ENCODE measurements at regions not wholly inside any gene's neighbourhood (a gene's known extent, or its start where the extent isn't known, plus 50 kb on each side); places are given as distances from the start of the nearest gene placed in this dataset.

DNA sequence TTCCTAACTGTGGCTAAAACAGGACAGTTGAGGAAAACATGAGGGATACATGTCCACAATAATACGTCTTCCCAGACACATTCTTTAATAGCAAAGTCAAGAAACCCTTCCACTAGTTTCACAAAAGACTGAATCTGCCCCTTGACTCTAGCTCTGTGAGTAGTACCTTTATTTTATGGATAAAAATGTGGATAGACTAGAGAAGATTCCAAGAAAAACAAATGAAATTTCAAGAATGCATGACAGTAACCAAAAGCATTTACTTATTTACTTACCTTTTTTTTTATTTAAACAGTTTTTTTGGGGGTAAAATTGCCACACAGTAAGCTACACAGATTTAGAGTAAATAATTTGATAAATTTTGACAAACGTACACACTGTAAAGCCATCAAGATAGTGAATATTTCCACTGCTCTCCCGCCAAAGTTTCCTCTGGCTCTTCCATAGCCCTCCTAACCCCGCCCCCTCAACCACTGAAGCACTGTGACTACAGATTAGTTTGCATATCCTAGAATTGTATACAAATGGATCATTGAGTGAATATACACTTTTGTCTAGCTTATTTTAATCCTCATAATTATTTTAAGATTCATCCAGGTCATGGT is 420.4 kb upstream of the ZMIZ1 start:
- TF ChIP-seq EZH2 (IDR thresholded peaks at IDR 0.05; ENCODE audit: borderline replicate concordance, low read depth, low read length, poor library complexity, severe bottlenecking) = no peak
- TF ChIP-seq, protein P1, sequence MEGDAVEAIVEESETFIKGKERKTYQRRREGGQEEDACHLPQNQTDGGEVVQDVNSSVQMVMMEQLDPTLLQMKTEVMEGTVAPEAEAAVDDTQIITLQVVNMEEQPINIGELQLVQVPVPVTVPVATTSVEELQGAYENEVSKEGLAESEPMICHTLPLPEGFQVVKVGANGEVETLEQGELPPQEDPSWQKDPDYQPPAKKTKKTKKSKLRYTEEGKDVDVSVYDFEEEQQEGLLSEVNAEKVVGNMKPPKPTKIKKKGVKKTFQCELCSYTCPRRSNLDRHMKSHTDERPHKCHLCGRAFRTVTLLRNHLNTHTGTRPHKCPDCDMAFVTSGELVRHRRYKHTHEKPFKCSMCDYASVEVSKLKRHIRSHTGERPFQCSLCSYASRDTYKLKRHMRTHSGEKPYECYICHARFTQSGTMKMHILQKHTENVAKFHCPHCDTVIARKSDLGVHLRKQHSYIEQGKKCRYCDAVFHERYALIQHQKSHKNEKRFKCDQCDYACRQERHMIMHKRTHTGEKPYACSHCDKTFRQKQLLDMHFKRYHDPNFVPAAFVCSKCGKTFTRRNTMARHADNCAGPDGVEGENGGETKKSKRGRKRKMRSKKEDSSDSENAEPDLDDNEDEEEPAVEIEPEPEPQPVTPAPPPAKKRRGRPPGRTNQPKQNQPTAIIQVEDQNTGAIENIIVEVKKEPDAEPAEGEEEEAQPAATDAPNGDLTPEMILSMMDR (conservative IDR thresholded peaks at IDR 0.05; ENCODE audit: low read depth, low read length) = no peak
